CD14-positive monocyte (primary cell): ENCODE measurements at regions not wholly inside any gene's neighbourhood (a gene's known extent, or its start where the extent isn't known, plus 50 kb on each side); places are given as distances from the start of the nearest gene placed in this dataset.

ENCODE experiments used
- DNase-seq, 3 donors: peaks; one replicate each; pipeline ENCODE4 v3.0.0-alpha.2; 2011 to 2022
- H2AFZ ChIP-seq: 2 replicates; pipeline ENCODE4 v1.6.0; 2012; ENCODE audit warnings: mild to moderate bottlenecking, low read depth, low read length, inconsistent platforms; ENCODE audit not compliant: insufficient read depth, poor library complexity, severe bottlenecking
- H3K27ac ChIP-seq, 2 donors: 1 replicate in 1 of 2; 2 replicates in 1 of 2; pipeline ENCODE4 v1.5.1; 2012 to 2013; ENCODE audit warnings: low read length in 2 of 2, control low read depth in 1 of 2, inconsistent platforms in 1 of 2, low read depth in 1 of 2, mild to moderate bottlenecking in 1 of 2
- H3K27me3 ChIP-seq, 2 donors: one replicate each; pipeline versions ENCODE4 v1.6.0 to v1.6.1; 2011 to 2013; ENCODE audit warnings: low read length in 2 of 2; ENCODE audit not compliant: control insufficient read depth in 2 of 2, insufficient read depth in 2 of 2
- H3K36me3 ChIP-seq, 2 donors: replicated peaks in 1 of 2; 1 replicate in 1 of 2; 2 replicates in 1 of 2; pipeline versions ENCODE4 v1.5.1 to v1.6.1; 2012 to 2013; ENCODE audit warnings: low read length in 2 of 2, control low read depth in 1 of 2, inconsistent platforms in 1 of 2, mild to moderate bottlenecking in 1 of 2; ENCODE audit not compliant: insufficient read depth in 2 of 2, control insufficient read depth in 1 of 2
- H3K4me1 ChIP-seq, 2 donors: 1 replicate in 1 of 2; 2 replicates in 1 of 2; pipeline versions ENCODE4 v1.5.1 to v1.6.1; 2012 to 2013; ENCODE audit warnings: low read length in 2 of 2, control low read depth in 1 of 2, inconsistent platforms in 1 of 2, mild to moderate bottlenecking in 1 of 2, moderate library complexity in 1 of 2; ENCODE audit not compliant: insufficient read depth in 2 of 2, control insufficient read depth in 1 of 2
- H3K4me2 ChIP-seq: replicated peaks from 2 replicates; pipeline ENCODE3; 2012; ENCODE audit warnings: low read length, moderate library complexity, mild to moderate bottlenecking; ENCODE audit not compliant: poor library complexity, severe bottlenecking; ENCODE audit errors: extremely low read depth
- H3K4me3 ChIP-seq, 3 experiments: fragments of 200-600 bp in 1 of 3; sonication (generic) in 1 of 3; replicated peaks in 1 of 3; 1 replicate in 2 of 3; 2 replicates in 1 of 3; pipeline ENCODE4 v1.5.1; 2011 to 2013; ENCODE audit warnings: low read length in 3 of 3, mild to moderate bottlenecking in 3 of 3, control low read depth in 2 of 3, low read depth in 2 of 3, inconsistent platforms in 1 of 3, moderate library complexity in 1 of 3
- H3K79me2 ChIP-seq: 2 replicates; pipeline ENCODE4 v1.6.0; 2012; ENCODE audit warnings: mild to moderate bottlenecking, control low read depth, inconsistent platforms, low read length, moderate library complexity; ENCODE audit not compliant: insufficient read depth
- H3K9ac ChIP-seq: 2 replicates; pipeline ENCODE4 v1.6.0; 2017; ENCODE audit warnings: low read length, mild to moderate bottlenecking; ENCODE audit not compliant: insufficient read depth, poor library complexity, severe bottlenecking
- H3K9me3 ChIP-seq, 2 donors: replicated peaks in 1 of 2; 1 replicate in 1 of 2; 2 replicates in 1 of 2; pipeline versions ENCODE4 v1.5.1 to v1.6.1; 2012 to 2013; ENCODE audit warnings: low read length in 2 of 2, control low read depth in 1 of 2; ENCODE audit not compliant: control insufficient read depth in 1 of 2, insufficient read depth in 1 of 2
- H4K20me1 ChIP-seq: 2 replicates; pipeline ENCODE4 v1.6.0; 2012; ENCODE audit warnings: mild to moderate bottlenecking, low read length, control low read depth, moderate library complexity; ENCODE audit not compliant: insufficient read depth
- H3K27ac Mint-ChIP-seq, 7 donors: one replicate each; pipeline ENCODE4 v1.8.0; 2020; ENCODE audit warnings: mild to moderate bottlenecking in 7 of 7, mixed read lengths in 7 of 7, moderate library complexity in 6 of 7, inconsistent platforms in 2 of 7
- H3K27me3 Mint-ChIP-seq, 3 donors: one replicate each; pipeline ENCODE4 v1.8.0; 2021 to 2022; ENCODE audit warnings: low read depth in 3 of 3, mild to moderate bottlenecking in 3 of 3, mixed read lengths in 3 of 3, moderate library complexity in 3 of 3, inconsistent platforms in 1 of 3
- H3K36me3 Mint-ChIP-seq, 2 donors: one replicate each; pipeline ENCODE4 v1.8.0; 2020; ENCODE audit warnings: mixed read lengths in 2 of 2, inconsistent platforms in 1 of 2, mild to moderate bottlenecking in 1 of 2
- H3K4me1 Mint-ChIP-seq: one replicate; pipeline ENCODE4 v1.8.0; 2020; ENCODE audit warnings: mild to moderate bottlenecking, mixed read lengths
- H3K4me3 Mint-ChIP-seq, 2 donors: one replicate each; pipeline ENCODE4 v1.8.0; 2020; ENCODE audit warnings: mild to moderate bottlenecking in 2 of 2, mixed read lengths in 2 of 2, moderate library complexity in 1 of 2
- H3K9me3 Mint-ChIP-seq, 7 donors: one replicate each; pipeline ENCODE4 v1.8.0; 2020 to 2022; ENCODE audit warnings: mixed read lengths in 7 of 7, mild to moderate bottlenecking in 6 of 7, moderate library complexity in 6 of 7, inconsistent platforms in 2 of 7
- CTCF ChIP-seq: fragments of 200-600 bp; IDR thresholded peaks from one replicate; pipeline ENCODE4 v1.8.0; 2022; ENCODE audit warnings: antibody characterized with exemption, mild to moderate bottlenecking
- WGBS: methylation state at CpG from one replicate; pipeline ENCODE4 v1.1.5; 2013; ENCODE audit warnings: missing lambda C conversion rate; ENCODE audit not compliant: insufficient coverage; 5-methylcytosine and 5-hydroxymethylcytosine counted together
- intact Hi-C, 2 donors: fragments of 100-400 bp; cut with micrococcal nuclease; formaldehyde crosslinking; loops; one replicate each; pipeline versions ENCODE4 v1.15.0 to v1.15.1; 2023

DNA sequence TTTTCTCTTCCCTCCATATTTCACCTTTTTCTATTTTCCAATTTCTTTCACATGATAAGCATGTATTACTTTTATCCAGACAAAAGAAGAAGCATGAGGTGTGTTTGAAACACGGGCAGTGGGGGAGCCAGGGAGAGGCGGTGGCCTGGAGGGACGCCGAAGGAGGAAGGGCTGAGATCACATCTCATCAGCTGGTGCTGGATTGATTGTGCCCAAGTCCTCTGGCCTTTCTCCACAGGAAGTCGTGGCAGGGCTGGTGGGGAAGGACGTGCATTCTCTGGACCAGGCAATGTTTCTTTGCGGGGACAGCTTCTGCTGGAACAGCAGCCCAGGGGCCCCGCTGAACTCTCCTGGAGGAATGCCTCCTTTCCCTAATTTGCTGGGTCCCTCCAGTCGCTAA lies 82.9 kb downstream of the MIAT start:
- no peaks in the 10 kb centered on the region for H3K27me3 Mint-ChIP-seq
- 29% methylated on average over 7 of the region's 9 CpGs for WGBS
- no peak overlapping the region for H3K4me2 ChIP-seq

GRCh38 chr22:26743149-26743548 lies 85.8 kb downstream of the MIAT start:
- H3K36me3 Mint-ChIP-seq: peaks cover 21 to 36% of the 10 kb centered on the region in 2 donors
- no peak for TF ChIP-seq CTCF
- no peak overlapping the region for H3K27ac ChIP-seq
- 97% methylated on average over 5 of the region's 5 CpGs for WGBS
- H3K4me1 Mint-ChIP-seq: no peaks in the 10 kb centered on the region
- H3K36me3 ChIP-seq: no peaks in the 10 kb centered on the region
- no peaks in the 10 kb centered on the region for H4K20me1 ChIP-seq
- H3K79me2 ChIP-seq: no peaks in the 10 kb centered on the region
- H3K9me3 ChIP-seq: no peaks in the 10 kb centered on the region
- peak overlapping the region in 1 of 7 donors; percentile 9 for H3K27ac Mint-ChIP-seq
- peaks cover 0 to 2% (median 0%) of the 10 kb centered on the region in 3 donors for H3K27me3 Mint-ChIP-seq
- no peaks in the 10 kb centered on the region for H3K27me3 ChIP-seq
- no peak for DNase-seq
- H3K4me3 Mint-ChIP-seq: no peak overlapping the region
- H3K4me2 ChIP-seq: no peak overlapping the region
- H3K4me1 ChIP-seq: no peaks in the 10 kb centered on the region
- H3K9ac ChIP-seq: no peak overlapping the region
- intact Hi-C loops: no loop called here
- H3K4me3 ChIP-seq: no peak overlapping the region
- peaks cover 0 to 3% (median 0%) of the 10 kb centered on the region in 7 donors for H3K9me3 Mint-ChIP-seq
- no peak overlapping the region for H2AFZ ChIP-seq

More for the DNA sequence above, 82.9 kb downstream of the MIAT start:
- H3K36me3 Mint-ChIP-seq: peaks cover 32 to 54% of the 10 kb centered on the region in 2 donors
- intact Hi-C loops: no loop called here
- TF ChIP-seq CTCF: no peak
- H3K9me3 Mint-ChIP-seq: peaks cover 0 to 3% (median 0%) of the 10 kb centered on the region in 7 donors
- Histone ChIP-seq H3K27me3 (no peaks in the 10 kb centered on the region), H3K4me1 (no peaks in the 10 kb centered on the region), H3K36me3 (no peaks in the 10 kb centered on the region), H3K4me3 (no peak overlapping the region), H3K9ac (no peak overlapping the region), H3K79me2 (no peaks in the 10 kb centered on the region), H3K27ac (no peak overlapping the region), H2AFZ (no peak overlapping the region), H3K9me3 (no peaks in the 10 kb centered on the region), H4K20me1 (no peaks in the 10 kb centered on the region)
- H3K4me3 Mint-ChIP-seq: no peak overlapping the region
- peak overlapping the region in 1 of 7 donors; percentile 21 for H3K27ac Mint-ChIP-seq
- DNase-seq: no peak
- peaks cover 6% of the 10 kb centered on the region for H3K4me1 Mint-ChIP-seq
